BJ (cell line): ENCODE measurements at regions not wholly inside any gene's neighbourhood (a gene's known extent, or its start where the extent isn't known, plus 50 kb on each side); places are given as distances from the start of the nearest gene placed in this dataset.

Experiments used
- CTCF ChIA-PET: fragments of 350-600 bp; formaldehyde crosslinking; extraction: SDS; loops from one replicate; lab custom pipeline; 2021; ENCODE audit warnings: antibody characterized with exemption, inconsistent platforms; lab: Yijun Ruan, JAX
- POLR2A ChIA-PET: fragments of 300-600 bp; sonication (Branson Sonifier 250); formaldehyde crosslinking; extraction: SDS; loops from one replicate; lab custom pipeline; 2021; ENCODE audit warnings: antibody characterized with exemption; lab: Charles Lee
- DNase-seq: peaks from one replicate; pipeline ENCODE4 v3.0.0-alpha.2; 2011; ENCODE audit warnings: low read depth
- H3K27me3 ChIP-seq: 2 replicates; pipeline ENCODE4 v1.6.0; 2011; ENCODE audit warnings: low read length; ENCODE audit not compliant: control insufficient read depth, insufficient read depth
- H3K36me3 ChIP-seq: 2 replicates; pipeline ENCODE4 v1.5.1; 2011; ENCODE audit warnings: low read length; ENCODE audit not compliant: control insufficient read depth, insufficient read depth
- H3K4me3 ChIP-seq: 2 replicates; pipeline ENCODE4 v1.5.1; 2011; ENCODE audit warnings: low read depth, mild to moderate bottlenecking, control low read depth, low read length
- TF ChIP-seq, protein P1 (sequence below): IDR thresholded peaks from 2 replicates; pipeline ENCODE4 v1.5.1; 2011; ENCODE audit warnings: low read depth, mild to moderate bottlenecking, control low read depth, inconsistent platforms, low read length, moderate library complexity; ENCODE audit not compliant: insufficient read depth

DNA sequence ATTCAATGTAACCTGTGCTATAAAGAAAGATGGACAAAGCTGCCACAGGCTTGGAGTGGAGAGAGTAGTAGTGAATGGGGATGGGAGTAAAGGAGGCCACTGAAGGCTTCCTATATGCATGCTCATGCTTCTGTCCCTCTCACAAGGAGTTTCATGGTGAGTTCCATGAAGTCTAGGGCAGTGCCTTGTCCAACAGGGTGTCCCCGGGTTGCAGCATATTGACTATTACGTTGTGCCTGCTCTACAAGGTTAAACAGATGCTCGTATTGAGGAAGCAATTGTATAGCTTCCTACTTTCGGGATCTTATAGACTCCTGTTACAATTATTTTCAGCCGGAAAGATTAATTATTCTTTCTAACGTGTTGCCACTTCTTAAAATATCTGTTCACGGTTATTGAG, 129.1 kb upstream of the PIK3R1 start:
- no peaks in the 10 kb centered on the region for H3K36me3 ChIP-seq
- H3K4me3 ChIP-seq = no peak overlapping the region
- no peak for DNase-seq
- ChIA-PET POLR2A (interaction anchor here (0.7 kb wide), 1 partner anchor 392 kb away, joined by 3 read pairs; no protein-coding TSS in a partner anchor), CTCF (interaction anchor here (0.7 kb wide), 1 partner anchor 792 kb away, joined by 3 read pairs; no protein-coding TSS in a partner anchor)
- H3K27me3 ChIP-seq = no peaks in the 10 kb centered on the region
- TF ChIP-seq, protein P1, sequence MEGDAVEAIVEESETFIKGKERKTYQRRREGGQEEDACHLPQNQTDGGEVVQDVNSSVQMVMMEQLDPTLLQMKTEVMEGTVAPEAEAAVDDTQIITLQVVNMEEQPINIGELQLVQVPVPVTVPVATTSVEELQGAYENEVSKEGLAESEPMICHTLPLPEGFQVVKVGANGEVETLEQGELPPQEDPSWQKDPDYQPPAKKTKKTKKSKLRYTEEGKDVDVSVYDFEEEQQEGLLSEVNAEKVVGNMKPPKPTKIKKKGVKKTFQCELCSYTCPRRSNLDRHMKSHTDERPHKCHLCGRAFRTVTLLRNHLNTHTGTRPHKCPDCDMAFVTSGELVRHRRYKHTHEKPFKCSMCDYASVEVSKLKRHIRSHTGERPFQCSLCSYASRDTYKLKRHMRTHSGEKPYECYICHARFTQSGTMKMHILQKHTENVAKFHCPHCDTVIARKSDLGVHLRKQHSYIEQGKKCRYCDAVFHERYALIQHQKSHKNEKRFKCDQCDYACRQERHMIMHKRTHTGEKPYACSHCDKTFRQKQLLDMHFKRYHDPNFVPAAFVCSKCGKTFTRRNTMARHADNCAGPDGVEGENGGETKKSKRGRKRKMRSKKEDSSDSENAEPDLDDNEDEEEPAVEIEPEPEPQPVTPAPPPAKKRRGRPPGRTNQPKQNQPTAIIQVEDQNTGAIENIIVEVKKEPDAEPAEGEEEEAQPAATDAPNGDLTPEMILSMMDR = no peak

DNA sequence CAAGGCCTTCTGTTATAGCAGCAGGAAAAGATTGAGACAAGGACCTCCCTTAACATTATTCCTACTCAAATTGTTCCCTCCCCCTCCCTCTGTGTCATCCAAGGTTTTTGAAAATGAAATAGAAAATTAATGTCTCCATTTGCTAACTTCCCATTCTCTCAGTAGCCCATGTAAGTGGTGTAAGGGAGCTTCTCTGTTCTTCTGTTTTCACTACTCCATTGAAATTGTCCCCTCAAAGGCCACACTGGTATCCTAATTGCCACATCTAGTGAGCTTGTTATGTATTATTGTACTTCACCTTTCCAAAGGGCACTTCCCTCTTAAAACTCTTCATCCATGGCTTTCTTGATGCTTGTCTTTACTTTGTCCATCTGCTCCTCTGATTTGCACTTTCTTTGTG, 131.2 kb upstream of the PIK3R1 start:
- Histone ChIP-seq H3K4me3 (no peak overlapping the region), H3K36me3 (no peaks in the 10 kb centered on the region), H3K27me3 (no peaks in the 10 kb centered on the region)
- TF ChIP-seq, protein P1 = no peak
- no peak for DNase-seq
- ChIA-PET POLR2A (no interaction called here), CTCF (no interaction called here)

DNA sequence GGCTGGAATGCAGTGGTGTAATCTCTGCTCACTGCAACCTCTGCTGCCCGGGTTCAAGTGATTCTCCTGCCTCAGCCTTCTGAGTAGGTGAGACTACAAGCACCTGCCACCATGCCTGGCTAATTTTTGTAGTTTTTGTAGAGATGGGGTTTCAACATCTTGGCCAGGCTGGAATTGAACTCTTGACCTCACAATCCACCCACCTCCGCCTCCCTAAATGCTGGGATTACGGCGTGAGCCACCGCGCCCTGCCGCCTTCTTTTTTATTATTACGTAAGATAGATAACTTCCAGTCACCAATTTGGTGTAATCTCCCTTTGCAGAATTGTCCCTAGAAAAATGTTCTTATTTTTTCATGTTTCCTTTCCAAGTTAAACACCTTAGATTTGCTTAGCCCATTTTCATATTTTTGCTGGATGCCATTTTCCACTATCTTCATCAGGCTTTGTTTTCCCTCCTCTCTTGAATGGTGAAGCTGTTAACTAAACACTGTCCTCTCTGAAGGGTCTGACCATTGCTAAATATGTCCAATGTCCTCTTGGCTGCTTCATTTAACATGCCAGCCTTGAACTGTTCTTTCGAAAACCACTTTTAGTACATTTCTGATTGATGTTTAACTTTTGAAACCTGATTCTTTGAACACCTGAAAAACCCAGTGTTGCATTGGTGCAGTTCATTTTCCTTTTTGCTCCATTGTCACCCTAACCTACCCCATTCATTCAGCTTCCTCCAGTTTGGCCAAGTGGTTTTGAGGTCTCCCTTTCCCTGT, 135.1 kb upstream of the PIK3R1 start:
- no peak for DNase-seq
- no peaks in the 10 kb centered on the region for H3K27me3 ChIP-seq
- H3K36me3 ChIP-seq = no peaks in the 10 kb centered on the region
- TF ChIP-seq, protein P1 = no peak
- POLR2A ChIA-PET = no interaction called here
- CTCF ChIA-PET = interaction anchor here (0.7 to 1.2 kb wide), 2 partner anchors 9 to 11 kb away, joined by 3 read pairs; no protein-coding TSS in a partner anchor
- H3K4me3 ChIP-seq = no peak overlapping the region

DNA sequence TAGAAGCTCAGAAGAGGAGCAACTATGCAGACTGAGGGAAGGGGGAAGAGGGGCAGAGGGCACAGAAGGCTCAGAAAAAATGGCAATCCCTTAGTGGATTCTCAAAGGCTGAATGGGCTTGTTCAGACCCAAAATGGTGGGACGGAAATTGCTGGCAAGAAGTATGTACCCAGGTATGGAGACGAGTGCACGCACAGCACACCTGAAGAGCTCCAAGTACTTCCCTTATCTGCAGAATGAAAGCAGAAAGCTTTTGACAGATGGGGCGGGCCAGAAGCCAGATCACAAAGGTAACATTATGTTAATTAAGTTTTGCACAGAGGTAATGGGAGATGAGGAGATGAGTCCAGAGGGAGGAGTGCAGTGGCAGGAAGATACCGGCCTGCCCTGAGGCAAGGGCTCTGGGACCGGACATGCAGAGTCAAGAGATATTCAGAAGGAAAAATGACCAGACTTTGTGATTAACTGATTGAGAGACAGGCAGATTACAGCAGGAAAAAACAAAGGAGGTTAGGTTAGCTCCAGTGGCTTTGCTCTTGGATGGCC, 138.1 kb upstream of the PIK3R1 start:
- DNase-seq = no peak
- TF ChIP-seq, protein P1 = no peak
- POLR2A ChIA-PET = no interaction called here
- H3K36me3 ChIP-seq = no peaks in the 10 kb centered on the region
- H3K27me3 ChIP-seq = no peaks in the 10 kb centered on the region
- H3K4me3 ChIP-seq = no peak overlapping the region
- CTCF ChIA-PET = interaction anchor here (0.8 to 1.6 kb wide), 2 partner anchors 23 to 75 kb away, joined by 3 to 5 read pairs; no protein-coding TSS in a partner anchor

DNA sequence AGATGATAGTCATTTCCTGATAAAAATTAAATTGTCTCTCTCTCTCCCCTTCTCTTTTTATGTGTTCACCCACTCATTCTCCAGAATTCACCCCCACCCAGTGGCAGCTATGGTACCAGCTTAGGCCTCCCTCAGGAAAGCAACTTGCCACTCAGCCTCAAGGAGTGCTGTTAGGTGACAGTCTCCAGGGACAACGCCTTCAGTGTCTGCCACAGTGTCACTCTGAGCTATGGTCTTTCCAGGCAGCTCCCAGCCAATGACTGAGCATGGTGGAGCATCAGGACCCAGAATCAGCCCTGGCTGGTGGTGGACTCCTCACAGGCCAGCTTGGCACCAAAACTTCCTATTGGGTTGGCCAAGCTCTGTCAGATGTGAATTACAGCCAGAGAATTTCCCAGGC, 140.9 kb upstream of the PIK3R1 start:
- ChIA-PET POLR2A (no interaction called here), CTCF (no interaction called here)
- Histone ChIP-seq H3K4me3 (no peak overlapping the region), H3K27me3 (no peaks in the 10 kb centered on the region), H3K36me3 (no peaks in the 10 kb centered on the region)
- DNase-seq = no peak
- TF ChIP-seq, protein P1 = no peak
